ENCODE measurements at regions not wholly inside any gene's neighbourhood (a gene's known extent, or its start where the extent isn't known, plus 50 kb on each side); places are given as distances from the start of the nearest gene placed in this dataset.
A peak's percentile ranks its signal among the peaks of the same experiment; 100 is the strongest.
"Not testable (repeated sequence)": the region's sequence is repeated elsewhere in the genome, so short reads cannot be mapped to it uniquely, and the experiment has no call there.

DNA sequence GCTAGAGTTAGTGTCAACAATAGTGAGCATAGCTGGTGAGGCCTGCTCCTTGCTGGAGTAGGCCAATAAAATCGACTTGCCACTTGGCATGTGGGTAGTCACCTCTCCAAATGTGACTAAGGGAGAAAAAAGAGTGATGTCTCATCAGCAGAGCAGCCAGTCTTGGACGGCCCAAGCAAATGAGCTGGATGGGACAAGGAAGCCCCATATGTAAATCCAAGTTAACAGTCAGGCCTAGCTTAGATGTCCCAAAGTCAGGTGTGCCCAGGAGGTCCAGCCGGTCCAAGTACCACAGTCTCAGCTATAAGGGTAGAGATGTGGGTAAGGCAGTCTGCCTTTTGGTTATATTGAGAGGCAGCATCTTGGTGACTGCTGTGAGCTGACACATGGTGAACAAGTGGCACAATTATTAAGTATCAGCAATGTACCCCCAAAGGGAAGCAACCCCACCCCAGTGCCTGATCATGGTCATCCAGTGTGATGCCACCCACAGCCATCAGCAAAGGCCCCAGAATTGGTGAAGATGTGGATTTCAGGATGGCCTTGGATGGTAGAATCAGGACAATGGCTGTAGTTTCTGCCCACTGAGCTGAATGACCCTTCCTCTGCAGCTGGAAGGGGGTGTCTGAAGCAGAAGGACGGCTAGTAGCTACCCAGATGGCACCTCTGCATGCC is 83.4 kb downstream of the TNFRSF13B start:
- no peak for DNase-seq (ENCODE audit: extremely low read depth in 1 of 2, low read depth in 1 of 2)

- no peak for DNase-seq (ENCODE audit: extremely low read depth in 1 of 2, low read depth in 1 of 2)
Measured at GRCh38 chr17:16887523-16888095, 84.3 kb downstream of the TNFRSF13B start.

DNA sequence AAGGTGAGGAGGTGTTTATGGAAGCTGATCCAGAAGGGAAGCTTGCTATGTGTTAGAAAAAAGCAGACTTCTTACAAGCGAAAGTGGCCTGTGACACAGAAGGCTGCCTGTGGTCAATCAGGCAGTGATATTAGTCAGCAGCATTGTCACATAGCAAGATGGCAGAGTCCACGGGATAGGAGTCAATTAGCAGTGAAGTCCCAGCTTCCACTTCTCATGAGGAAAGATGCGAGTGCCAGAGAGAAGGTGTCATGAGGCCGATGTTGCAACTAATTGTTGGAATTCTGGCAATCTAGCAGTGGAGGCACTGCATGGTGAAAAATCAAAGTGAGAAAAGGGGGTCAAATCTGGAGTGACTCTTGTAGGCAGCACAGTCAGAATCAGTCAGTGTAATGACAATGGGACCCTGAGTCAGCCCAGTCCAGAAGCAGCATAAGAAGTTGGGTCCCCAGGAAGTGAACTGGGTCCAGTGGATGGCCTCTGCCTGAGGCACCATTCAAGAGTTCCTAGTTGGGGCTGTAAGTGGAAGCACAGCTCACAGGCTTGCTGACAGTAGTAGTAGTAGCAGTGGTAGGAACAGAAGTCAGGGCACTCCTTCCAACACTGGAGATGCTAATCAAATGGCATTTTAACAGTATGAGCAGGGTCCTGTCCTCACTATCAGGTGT is 85.1 kb downstream of the TNFRSF13B start:
- no peak for DNase-seq (ENCODE audit: extremely low read depth in 1 of 2, low read depth in 1 of 2)

GRCh38 chr17:16885204-16885603 is 86.7 kb downstream of the TNFRSF13B start:
- DNase-seq (ENCODE audit: extremely low read depth in 1 of 2, low read depth in 1 of 2): not testable (repeated sequence)

DNA sequence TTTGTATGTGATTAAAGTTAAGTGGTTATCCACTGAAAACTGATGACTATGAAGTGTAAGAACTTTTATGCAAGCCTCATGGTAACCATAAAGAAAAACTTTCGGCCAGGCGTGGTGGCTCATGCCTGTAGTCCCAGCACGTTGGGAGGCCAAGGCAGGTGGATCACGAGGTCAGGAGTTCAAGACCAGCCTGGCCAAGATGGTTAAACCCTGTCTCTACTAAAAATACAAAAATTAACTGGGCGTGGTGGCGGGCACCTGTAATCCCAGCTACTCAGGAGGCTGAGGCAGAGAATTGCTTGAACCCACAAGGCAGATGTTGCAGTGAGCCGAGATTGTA is 89.0 kb downstream of the TNFRSF13B start:
- not testable (repeated sequence) for DNase-seq (ENCODE audit: extremely low read depth in 1 of 2, low read depth in 1 of 2)

DNA sequence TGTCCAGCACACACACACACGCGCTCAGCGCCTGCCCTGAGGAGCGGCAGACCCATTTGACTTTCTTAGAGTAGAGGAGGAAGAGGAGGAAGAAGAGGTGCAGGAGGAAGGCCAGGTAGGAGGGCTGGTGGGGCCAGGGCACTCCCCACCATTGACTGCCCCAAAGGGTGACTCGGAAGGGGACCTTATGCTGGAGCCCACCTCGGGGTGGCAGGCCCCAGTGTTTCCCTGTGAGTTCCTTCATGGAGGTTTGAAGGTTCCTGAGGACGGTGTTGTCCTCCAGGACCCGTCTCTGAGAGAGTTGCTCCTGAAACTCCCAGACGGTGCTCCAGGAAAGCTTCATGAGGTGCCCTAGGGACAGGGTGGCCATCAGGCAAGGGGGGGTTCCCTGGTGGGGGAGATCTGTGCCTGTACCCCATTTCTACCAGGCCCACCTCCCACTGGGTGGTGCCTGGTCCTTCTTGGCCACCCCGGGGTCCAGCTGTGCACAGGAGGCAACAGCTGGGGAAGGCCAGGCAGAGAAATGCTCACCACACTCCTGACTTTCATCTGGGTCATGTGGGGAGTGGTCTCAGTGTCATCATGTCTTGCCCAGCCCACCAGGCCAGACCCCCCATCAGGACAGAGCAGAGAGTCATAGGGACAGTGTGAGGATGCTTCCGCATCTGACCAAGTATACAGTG is 89.5 kb downstream of the TNFRSF13B start:
- DNase-seq (ENCODE audit: extremely low read depth in 1 of 2, low read depth in 1 of 2): no peak

- DNase-seq (ENCODE audit: extremely low read depth in 1 of 2, low read depth in 1 of 2): no peak
Measured at GRCh38 chr17:16881239-16881924, 90.5 kb downstream of the TNFRSF13B start.

DNA sequence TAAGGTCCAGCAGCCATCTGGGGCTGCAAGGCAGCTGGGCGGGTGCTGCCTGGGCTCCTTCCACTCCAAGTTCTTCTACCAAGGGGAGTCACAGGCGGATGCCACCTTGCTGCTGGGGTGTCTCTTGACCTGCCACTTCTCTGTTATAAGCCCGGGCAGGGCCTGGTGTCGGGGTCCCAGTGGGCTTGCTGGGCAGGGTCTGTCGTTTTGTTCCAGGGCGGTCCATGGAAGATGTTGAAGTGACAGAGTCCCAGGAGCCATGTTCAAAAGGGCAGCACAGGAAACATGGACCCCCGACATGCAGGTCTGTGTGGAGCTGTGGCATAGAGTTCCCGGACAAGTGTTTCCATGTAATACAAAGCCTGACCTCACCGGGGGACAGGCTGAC is 91.1 kb downstream of the TNFRSF13B start:
- DNase-seq (ENCODE audit: extremely low read depth in 1 of 2, low read depth in 1 of 2): no peak

DNA sequence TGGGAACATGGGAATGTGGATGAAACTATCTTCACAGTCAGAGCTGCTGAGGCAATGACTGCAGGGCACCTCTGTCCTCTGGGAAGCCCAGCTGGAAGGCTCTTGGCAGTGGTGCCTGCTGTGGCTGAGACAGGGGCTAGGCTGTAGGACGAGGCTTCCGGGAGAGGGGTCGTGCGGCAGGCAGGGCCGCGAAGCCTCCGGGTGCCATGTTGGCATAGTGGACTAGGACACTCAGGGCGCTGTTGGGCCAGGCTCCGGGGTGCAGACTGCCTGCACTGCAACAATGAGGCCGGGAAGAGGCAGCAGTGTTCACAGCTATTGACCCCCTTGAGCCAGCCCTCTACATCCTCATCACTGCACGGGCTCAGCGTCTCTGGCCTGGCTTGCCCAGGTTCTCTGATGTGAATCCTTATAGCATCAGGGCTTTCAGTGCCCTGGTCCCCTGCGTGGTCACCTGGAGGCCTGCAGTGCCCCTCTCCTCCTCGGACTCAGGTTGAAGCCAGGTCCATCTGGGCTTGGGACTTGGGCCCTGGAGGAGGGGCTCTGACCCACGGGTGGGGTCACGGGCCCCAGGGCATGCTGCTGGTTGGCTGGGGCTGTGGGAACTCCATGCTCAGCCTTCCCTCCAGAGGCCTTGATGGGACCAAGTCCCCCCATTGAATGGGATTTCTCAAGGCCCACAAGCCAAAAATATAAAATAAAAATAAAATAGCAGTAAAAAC is 91.6 kb downstream of the TNFRSF13B start:
- no peak for DNase-seq (ENCODE audit: extremely low read depth in 1 of 2, low read depth in 1 of 2)

DNA sequence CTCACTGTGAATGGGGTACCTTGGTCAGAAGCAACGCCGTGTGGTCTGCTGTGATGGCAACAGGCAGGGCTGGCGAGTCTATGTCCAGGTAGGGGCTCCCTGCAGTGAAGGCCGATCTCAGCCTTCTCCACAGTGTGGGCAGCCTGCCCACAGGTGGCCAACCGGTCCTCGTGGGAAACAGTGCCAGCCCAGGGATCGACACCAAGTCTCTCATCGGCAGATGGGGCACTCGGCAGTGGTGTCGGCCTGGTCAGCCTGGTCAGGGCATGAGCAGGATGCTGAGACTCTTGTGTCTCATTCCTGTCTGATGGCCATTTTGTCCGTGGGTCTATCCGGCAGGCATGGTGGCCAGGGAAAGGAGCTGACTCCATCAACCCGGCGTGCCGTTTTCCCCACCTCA is 92.2 kb downstream of the TNFRSF13B start:
- no peak for DNase-seq (ENCODE audit: extremely low read depth in 1 of 2, low read depth in 1 of 2)

GRCh38 chr17:16878606-16879005 is 93.3 kb downstream of the TNFRSF13B start:
- DNase-seq (ENCODE audit: extremely low read depth in 1 of 2, low read depth in 1 of 2): no peak

GRCh38 chr17:16878084-16878483 is 93.8 kb downstream of the TNFRSF13B start:
- DNase-seq (ENCODE audit: extremely low read depth in 1 of 2, low read depth in 1 of 2): no peak

GRCh38 chr17:16877099-16877498 is 94.8 kb downstream of the TNFRSF13B start:
- no peak for DNase-seq (ENCODE audit: extremely low read depth in 1 of 2, low read depth in 1 of 2)

GRCh38 chr17:16875662-16876061 is 96.3 kb downstream of the TNFRSF13B start:
- DNase-seq (ENCODE audit: extremely low read depth in 1 of 2, low read depth in 1 of 2): no peak

DNA sequence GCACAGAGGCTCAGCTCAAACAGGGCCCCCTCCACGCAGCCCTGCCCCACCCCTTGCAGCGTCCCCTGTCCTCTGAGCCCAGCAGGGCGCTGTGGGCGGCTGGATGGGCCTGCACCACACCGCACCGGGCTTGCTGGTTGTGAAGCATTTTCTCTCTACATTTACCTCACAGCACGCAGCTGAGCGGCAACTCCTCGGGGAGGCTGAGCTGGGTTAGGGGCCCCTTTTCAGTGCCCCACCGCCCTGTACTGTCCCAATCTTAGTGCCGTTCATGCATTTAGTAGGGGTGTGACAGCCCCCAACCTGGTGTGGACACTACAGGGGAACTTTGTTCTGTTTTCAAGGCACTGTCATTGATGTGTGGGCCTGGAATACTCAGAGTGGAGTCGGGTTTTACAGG is 97.7 kb downstream of the TNFRSF13B start:
- DNase-seq (ENCODE audit: extremely low read depth in 1 of 2, low read depth in 1 of 2): not testable (repeated sequence)

DNA sequence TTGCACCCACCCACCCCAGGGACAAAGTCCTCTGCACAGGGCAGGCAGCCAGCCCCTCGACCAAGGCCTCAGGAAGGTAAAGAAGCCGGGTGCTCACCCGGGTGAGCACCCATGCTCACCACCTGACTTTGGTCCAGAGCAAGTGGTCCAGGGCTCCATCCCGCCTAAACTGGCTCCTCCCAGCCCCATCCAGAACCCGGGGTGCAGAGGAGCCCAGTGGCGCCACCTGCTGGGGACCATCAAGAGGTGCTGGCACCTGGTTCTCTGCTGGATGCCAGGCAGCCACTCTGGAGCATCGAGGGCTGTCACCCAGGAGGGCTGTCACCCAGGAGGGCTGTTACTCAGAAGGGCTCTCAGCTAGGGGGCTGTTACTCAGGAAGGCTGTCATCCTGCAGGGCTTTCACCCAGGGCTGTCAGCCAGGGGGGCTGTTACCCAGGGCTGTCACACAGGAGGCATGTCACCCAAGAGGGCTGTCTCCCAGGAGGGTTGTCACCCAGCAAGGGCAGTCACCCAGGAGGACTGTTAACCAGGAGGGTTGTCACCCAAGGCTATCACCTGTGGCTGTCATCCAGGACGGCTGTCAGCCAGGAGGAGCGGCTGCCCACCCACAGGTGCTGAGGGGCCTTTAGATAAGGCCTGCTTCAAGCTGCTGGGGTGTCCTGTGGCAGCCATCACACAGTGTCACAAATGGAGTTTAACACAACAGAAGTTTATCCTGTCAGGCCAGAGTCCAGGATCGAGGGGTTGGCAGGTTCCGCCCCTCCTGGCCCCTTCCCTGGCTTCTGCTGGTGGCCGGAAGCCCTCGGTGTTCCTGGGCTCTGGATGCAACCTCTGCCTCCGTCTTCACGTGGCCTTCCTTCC is 98.5 kb downstream of the TNFRSF13B start:
- peak in 1 of 2 donors; percentile 23 for DNase-seq (ENCODE audit: extremely low read depth in 1 of 2, low read depth in 1 of 2)

DNA sequence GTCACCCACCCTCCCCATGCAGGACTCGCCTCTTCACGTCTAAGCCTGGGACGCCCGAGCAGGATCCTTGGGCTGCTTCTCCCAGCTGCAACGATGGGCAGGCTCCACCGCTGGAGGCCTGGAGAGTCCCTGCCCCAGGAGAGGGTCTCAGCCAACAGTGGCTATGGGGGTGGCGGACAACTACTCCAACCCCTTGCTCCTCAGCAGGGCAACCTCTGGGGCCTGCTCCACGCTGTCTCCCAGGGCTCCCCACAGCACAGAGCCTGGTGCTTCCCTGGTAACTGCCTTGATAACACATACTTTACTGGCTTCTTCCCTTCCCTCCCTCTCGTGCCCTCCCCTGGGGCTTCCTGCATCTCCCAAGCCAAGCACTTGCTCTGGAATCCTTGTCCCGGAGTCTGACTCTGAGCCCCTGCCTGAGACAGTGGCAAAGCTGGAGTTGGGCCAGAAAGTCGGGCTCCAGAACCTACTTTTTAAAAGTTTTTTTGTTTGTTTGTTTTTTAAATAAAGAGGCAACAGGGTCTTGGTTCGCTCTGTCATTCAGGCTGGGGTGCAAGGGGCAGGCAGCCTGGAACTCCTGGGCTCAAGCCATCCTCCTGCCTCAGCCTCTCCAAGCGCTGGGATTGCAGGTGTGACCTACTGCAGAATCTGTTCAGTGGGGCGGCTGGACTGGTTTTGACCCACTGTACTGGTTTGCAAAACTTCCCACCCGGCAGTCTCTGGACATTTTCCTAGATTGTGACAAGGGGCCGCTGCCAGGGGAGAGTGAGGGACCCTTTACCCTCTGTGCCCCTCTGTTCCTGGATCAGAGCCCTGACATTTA is 99.4 kb downstream of the TNFRSF13B start:
- DNase-seq (ENCODE audit: extremely low read depth in 1 of 2, low read depth in 1 of 2): no peak

DNA sequence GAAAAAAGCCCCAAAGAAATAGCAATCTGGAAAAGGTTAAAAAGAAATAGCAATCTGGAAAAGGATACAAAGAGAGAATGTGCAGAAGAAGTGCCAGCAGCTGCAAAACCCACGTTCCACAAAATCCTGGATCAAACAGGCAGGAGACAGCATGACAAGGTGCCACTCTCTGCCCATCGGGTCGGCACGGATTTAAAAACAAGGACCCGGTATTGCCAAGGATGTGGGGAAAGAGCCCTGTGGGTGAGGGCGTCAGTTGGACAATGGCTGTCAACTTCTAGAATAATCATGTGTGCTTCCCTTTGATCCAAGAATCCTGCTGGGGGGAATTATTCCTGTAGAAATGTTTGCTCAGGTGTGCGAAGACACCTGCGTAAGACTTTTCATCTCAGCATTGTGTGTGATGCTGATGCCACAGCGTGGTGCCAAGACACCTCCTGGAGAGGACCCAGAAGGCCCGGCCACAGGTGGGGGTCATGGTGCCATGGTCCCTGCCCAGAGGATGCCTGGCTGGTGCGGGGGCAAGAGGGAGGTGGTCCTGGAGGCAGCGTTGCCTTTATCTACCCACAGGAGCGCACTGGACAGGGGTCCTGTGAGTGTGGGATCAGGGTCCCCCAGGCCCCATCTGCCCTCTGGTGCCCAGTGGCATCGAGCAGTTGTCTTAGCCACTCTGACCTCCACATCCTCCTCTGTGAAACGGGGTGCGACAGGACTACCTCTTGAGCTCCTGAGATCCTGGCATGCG is 100.3 kb downstream of the TNFRSF13B start:
- DNase-seq (ENCODE audit: extremely low read depth in 1 of 2, low read depth in 1 of 2): not testable (repeated sequence)

Measured in stimulated activated CD8-positive, alpha-beta memory T cell treated with anti-CD3 and anti-CD28 coated beads, Interleukin-7, amount 100 ng/mL, for 48 hours (primary cell).